Vagina (tissue), 2 donors: ENCODE measurements at regions not wholly inside any gene's neighbourhood (a gene's known extent, or its start where the extent isn't known, plus 50 kb on each side); places are given as distances from the start of the nearest gene placed in this dataset.

ENCODE experiments used
- DNase-seq, 2 donors: peaks; one replicate each; pipeline ENCODE4 v3.0.0-alpha.2; 2017; ENCODE audit errors: extremely low spot score in 2 of 2
- H3K27ac ChIP-seq: fragments of 200-600 bp; sonication (generic); one replicate; pipeline ENCODE4 v1.5.1; 2019
- H3K27me3 ChIP-seq: fragments of 200-600 bp; sonication (generic); one replicate; pipeline ENCODE4 v1.5.1; 2019
- H3K36me3 ChIP-seq, 2 donors: fragments of 200-600 bp; sonication (generic); one replicate each; pipeline ENCODE4 v1.5.1; 2017 to 2019
- H3K4me1 ChIP-seq: fragments of 200-600 bp; sonication (generic); one replicate; pipeline ENCODE4 v1.5.1; 2019
- H3K4me3 ChIP-seq, 2 donors: fragments of 200-600 bp; sonication (generic); 1 replicate in 1 of 2; 2 replicates in 1 of 2; pipeline ENCODE4 v1.5.1; 2016 to 2019
- H3K9me3 ChIP-seq: fragments of 200-600 bp; sonication (generic); one replicate; pipeline ENCODE4 v1.5.1; 2019
- CTCF ChIP-seq, 3 experiments: fragments of 450-650 bp in 2 of 3; fragments of 200-600 bp in 1 of 3; sonication (generic) in 1 of 3; IDR thresholded peaks; one replicate each; pipeline ENCODE4 v1.5.1; 2017 to 2019; ENCODE audit warnings: antibody characterized with exemption in 3 of 3, mild to moderate bottlenecking in 2 of 3, moderate library complexity in 2 of 3
- POLR2A ChIP-seq, 2 donors: fragments of 450-650 bp; IDR thresholded peaks; one replicate each; pipeline ENCODE4 v1.6.1; 2017; ENCODE audit warnings: antibody characterized with exemption in 2 of 2, mild to moderate bottlenecking in 2 of 2, moderate library complexity in 2 of 2
- POLR2AphosphoS5 ChIP-seq, 2 donors: sonication (generic); formaldehyde crosslinking; IDR thresholded peaks; one replicate each; pipeline ENCODE4 v1.9.0; 2017; ENCODE audit warnings: antibody characterized with exemption in 2 of 2, mild to moderate bottlenecking in 2 of 2, low read depth in 1 of 2; ENCODE audit not compliant: insufficient read depth in 1 of 2
- intact Hi-C: fragments of 100-400 bp; cut with DNase I; formaldehyde crosslinking; loops from one replicate; pipeline ENCODE4 v1.15.1; 2023

- Histone ChIP-seq H3K9me3 (no peaks in the 10 kb centered on the region), H3K27me3 (no peaks in the 10 kb centered on the region), H3K4me3 (no peak overlapping the region), H3K36me3 (no peaks in the 10 kb centered on the region), H3K4me1 (no peaks in the 10 kb centered on the region), H3K27ac (no peak overlapping the region)
- intact Hi-C loops, result no loop called here
- TF ChIP-seq CTCF (IDR thresholded peaks at IDR 0.05), result no peak
- TF ChIP-seq POLR2AphosphoS5 (IDR thresholded peaks at IDR 0.05; ENCODE audit: insufficient read depth in 1 of 2, low read depth in 1 of 2), result no peak
- no peak for TF ChIP-seq POLR2A (IDR thresholded peaks at IDR 0.05)
- no peak for DNase-seq
Measured at GRCh38 chr4:33532821-33533220, 2711.5 kb downstream of the ARAP2 start.

- H3K27me3 ChIP-seq, result no peaks in the 10 kb centered on the region
- no peak overlapping the region for H3K27ac ChIP-seq
- no peak for TF ChIP-seq POLR2A (IDR thresholded peaks at IDR 0.05)
- no peak for TF ChIP-seq POLR2AphosphoS5 (IDR thresholded peaks at IDR 0.05; ENCODE audit: insufficient read depth in 1 of 2, low read depth in 1 of 2)
- TF ChIP-seq CTCF (IDR thresholded peaks at IDR 0.05), result no peak
- no peaks in the 10 kb centered on the region for H3K4me1 ChIP-seq
- intact Hi-C loops, result no loop called here
- no peaks in the 10 kb centered on the region for H3K36me3 ChIP-seq
- no peaks in the 10 kb centered on the region for H3K9me3 ChIP-seq
- H3K4me3 ChIP-seq, result no peak overlapping the region
- no peak for DNase-seq
Measured at GRCh38 chr4:33536898-33537297, 2707.4 kb downstream of the ARAP2 start.

GRCh38 chr4:33537527-33537926, 2706.8 kb downstream of the ARAP2 start:
- no peak overlapping the region for H3K4me3 ChIP-seq
- intact Hi-C loops, result no loop called here
- H3K36me3 ChIP-seq, result no peaks in the 10 kb centered on the region
- TF ChIP-seq CTCF (IDR thresholded peaks at IDR 0.05) (no peak), POLR2AphosphoS5 (IDR thresholded peaks at IDR 0.05; ENCODE audit: insufficient read depth in 1 of 2, low read depth in 1 of 2) (no peak), POLR2A (IDR thresholded peaks at IDR 0.05) (no peak)
- no peak overlapping the region for H3K27ac ChIP-seq
- no peaks in the 10 kb centered on the region for H3K9me3 ChIP-seq
- H3K27me3 ChIP-seq, result no peaks in the 10 kb centered on the region
- H3K4me1 ChIP-seq, result no peaks in the 10 kb centered on the region
- DNase-seq, result no peak

DNA sequence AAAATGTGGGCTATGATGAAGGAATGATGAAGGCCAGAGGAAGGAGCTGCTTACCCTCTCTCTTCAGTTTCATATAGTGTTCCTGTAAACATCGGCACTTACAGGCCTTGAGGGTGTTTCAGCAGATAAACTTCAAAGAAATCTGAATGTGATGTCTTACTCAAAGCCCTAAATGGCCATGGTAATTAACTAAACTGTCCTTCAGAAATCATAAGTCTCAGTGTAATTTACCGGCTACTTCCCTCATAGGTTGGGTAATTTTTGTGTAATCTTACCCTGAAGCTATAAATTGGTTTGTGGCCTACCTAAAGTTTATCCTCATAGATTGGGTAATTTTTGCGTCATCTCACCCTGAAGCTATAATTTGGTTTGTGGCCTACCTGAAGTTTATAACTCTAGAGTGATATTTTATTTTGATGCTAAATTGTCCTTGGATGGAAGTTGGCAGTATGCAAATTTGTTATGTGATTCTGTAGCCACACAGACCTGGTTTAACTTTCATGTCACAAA, 2700.3 kb downstream of the ARAP2 start:
- no peak for DNase-seq
- H3K27me3 ChIP-seq, result no peaks in the 10 kb centered on the region
- H3K27ac ChIP-seq, result no peak overlapping the region
- intact Hi-C loops, result no loop called here
- H3K9me3 ChIP-seq, result no peaks in the 10 kb centered on the region
- no peaks in the 10 kb centered on the region for H3K36me3 ChIP-seq
- H3K4me1 ChIP-seq, result no peaks in the 10 kb centered on the region
- no peak overlapping the region for H3K4me3 ChIP-seq
- TF ChIP-seq POLR2A (IDR thresholded peaks at IDR 0.05), result no peak
- TF ChIP-seq CTCF (IDR thresholded peaks at IDR 0.05), result no peak
- no peak for TF ChIP-seq POLR2AphosphoS5 (IDR thresholded peaks at IDR 0.05; ENCODE audit: insufficient read depth in 1 of 2, low read depth in 1 of 2)

DNA sequence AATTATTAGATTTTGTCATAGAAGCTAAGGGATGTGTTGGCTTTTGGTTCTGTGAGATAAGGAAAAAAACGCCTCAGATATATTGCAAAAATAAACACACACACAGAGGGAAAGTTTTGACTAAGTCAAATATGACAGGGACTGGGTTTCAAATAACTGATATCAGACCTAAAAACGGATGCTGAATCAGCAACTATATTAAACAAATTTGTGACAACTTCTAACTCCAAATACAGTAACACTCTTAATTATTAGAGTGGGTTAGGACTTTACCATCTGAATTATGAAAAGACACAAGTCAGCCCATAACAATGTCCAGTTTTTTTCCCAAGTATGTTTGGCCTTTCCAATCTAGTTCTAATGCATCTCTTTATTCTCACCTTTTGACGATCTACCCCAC, 2693.1 kb downstream of the ARAP2 start:
- Histone ChIP-seq H3K27ac (no peak overlapping the region), H3K36me3 (no peaks in the 10 kb centered on the region), H3K4me3 (no peak overlapping the region), H3K9me3 (no peaks in the 10 kb centered on the region), H3K27me3 (no peaks in the 10 kb centered on the region), H3K4me1 (no peaks in the 10 kb centered on the region)
- intact Hi-C loops, result no loop called here
- DNase-seq, result no peak
- no peak for TF ChIP-seq POLR2A (IDR thresholded peaks at IDR 0.05)
- no peak for TF ChIP-seq CTCF (IDR thresholded peaks at IDR 0.05)
- TF ChIP-seq POLR2AphosphoS5 (IDR thresholded peaks at IDR 0.05; ENCODE audit: insufficient read depth in 1 of 2, low read depth in 1 of 2), result no peak
